ENCODE measurements at regions not wholly inside any gene's neighbourhood (a gene's known extent, or its start where the extent isn't known, plus 50 kb on each side); places are given as distances from the start of the nearest gene placed in this dataset.

DNA sequence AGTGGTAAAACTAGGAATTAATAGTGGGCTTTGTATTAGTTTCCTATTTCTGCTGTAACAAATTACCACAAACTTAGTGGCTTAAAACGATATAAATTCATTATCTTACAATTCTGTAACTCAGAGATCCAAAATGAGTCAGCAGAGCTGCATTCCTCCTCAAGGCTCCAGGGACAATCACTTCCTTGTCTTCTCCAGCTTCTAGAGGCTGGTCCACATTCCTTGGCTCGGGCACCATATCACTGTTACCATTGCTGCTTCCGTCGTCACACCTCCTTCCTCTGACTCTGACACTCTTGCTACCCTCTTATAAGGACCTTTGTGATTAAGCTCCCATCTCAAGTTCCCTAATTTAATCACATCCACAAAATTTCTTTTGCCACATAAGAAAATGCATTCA is 567.8 kb upstream of the KLHL29 start:
- Histone ChIP-seq H3K9ac (ENCODE audit: low read length) (peak overlapping the region; percentile 28), H3K4me3 (ENCODE audit: low read length) (peak overlapping the region; percentile 51), H3K36me3 (ENCODE audit: control insufficient read depth, insufficient read depth, low read length, severe bottlenecking) (no peaks in the 10 kb centered on the region), H3K27me3 (replicated peaks; ENCODE audit: control insufficient read depth, insufficient read depth, low read length) (no peaks in the 10 kb centered on the region), H3K4me1 (ENCODE audit: control insufficient read depth, insufficient read depth, low read length) (peaks cover 19% of the 10 kb centered on the region), H3K9me3 (ENCODE audit: control insufficient read depth, low read length) (no peaks in the 10 kb centered on the region)
- no peak for DNase-seq (ENCODE audit: low read depth)

DNA sequence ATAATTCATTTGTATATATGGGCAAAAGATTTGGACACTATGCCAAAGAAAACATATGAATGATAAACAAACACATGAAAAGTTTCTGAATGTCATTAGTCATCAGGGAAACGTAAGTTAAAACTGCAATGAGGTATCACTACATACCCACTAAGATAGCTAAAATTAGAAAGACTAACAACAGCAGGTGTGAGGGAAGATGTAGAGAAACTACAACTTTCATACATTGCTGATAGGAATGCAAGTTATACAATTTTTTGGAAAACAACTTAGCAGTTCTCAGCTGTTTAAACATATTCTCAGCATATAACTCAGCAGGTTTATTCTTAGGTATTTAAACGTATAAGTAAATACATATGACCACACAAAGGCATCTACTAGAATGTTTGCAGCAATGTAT is 563.5 kb upstream of the KLHL29 start:
- H3K4me1 ChIP-seq (ENCODE audit: control insufficient read depth, insufficient read depth, low read length): peaks cover 11% of the 10 kb centered on the region
- no peak overlapping the region for H3K4me3 ChIP-seq (ENCODE audit: low read length)
- DNase-seq (ENCODE audit: low read depth): no peak
- no peaks in the 10 kb centered on the region for H3K27me3 ChIP-seq (replicated peaks; ENCODE audit: control insufficient read depth, insufficient read depth, low read length)
- H3K9ac ChIP-seq (ENCODE audit: low read length): no peak overlapping the region
- no peaks in the 10 kb centered on the region for H3K9me3 ChIP-seq (ENCODE audit: control insufficient read depth, low read length)
- H3K36me3 ChIP-seq (ENCODE audit: control insufficient read depth, insufficient read depth, low read length, severe bottlenecking): no peaks in the 10 kb centered on the region

DNA sequence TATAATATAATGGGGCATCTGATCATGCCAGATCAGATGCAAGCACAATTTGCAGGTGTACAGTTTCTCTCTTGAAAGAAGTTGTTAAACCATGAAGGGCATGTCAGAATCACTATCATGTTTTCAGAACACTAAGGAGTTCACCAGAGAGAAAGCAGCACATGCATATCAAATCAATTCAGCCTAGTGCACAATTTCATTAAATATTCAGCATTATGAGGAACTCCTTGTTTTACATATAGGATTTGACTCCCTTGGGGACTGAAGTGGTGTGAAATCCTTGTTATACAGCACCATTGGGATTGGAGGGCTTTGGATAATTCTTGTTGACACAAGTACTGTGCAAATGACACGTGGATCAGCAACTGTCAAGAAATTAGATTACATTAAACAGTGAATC is 562.1 kb upstream of the KLHL29 start:
- Histone ChIP-seq H3K4me3 (ENCODE audit: low read length) (no peak overlapping the region), H3K9ac (ENCODE audit: low read length) (no peak overlapping the region), H3K9me3 (ENCODE audit: control insufficient read depth, low read length) (no peaks in the 10 kb centered on the region), H3K36me3 (ENCODE audit: control insufficient read depth, insufficient read depth, low read length, severe bottlenecking) (no peaks in the 10 kb centered on the region), H3K4me1 (ENCODE audit: control insufficient read depth, insufficient read depth, low read length) (no peaks in the 10 kb centered on the region), H3K27me3 (replicated peaks; ENCODE audit: control insufficient read depth, insufficient read depth, low read length) (no peaks in the 10 kb centered on the region)
- DNase-seq (ENCODE audit: low read depth): no peak

GRCh38 chr2:22824618-22825017 is 560.4 kb upstream of the KLHL29 start:
- no peak overlapping the region for H3K4me3 ChIP-seq (ENCODE audit: low read length)
- no peaks in the 10 kb centered on the region for H3K4me1 ChIP-seq (ENCODE audit: control insufficient read depth, insufficient read depth, low read length)
- no peaks in the 10 kb centered on the region for H3K36me3 ChIP-seq (ENCODE audit: control insufficient read depth, insufficient read depth, low read length, severe bottlenecking)
- H3K9me3 ChIP-seq (ENCODE audit: control insufficient read depth, low read length): no peaks in the 10 kb centered on the region
- no peak overlapping the region for H3K9ac ChIP-seq (ENCODE audit: low read length)
- DNase-seq (ENCODE audit: low read depth): no peak
- no peaks in the 10 kb centered on the region for H3K27me3 ChIP-seq (replicated peaks; ENCODE audit: control insufficient read depth, insufficient read depth, low read length)

DNA sequence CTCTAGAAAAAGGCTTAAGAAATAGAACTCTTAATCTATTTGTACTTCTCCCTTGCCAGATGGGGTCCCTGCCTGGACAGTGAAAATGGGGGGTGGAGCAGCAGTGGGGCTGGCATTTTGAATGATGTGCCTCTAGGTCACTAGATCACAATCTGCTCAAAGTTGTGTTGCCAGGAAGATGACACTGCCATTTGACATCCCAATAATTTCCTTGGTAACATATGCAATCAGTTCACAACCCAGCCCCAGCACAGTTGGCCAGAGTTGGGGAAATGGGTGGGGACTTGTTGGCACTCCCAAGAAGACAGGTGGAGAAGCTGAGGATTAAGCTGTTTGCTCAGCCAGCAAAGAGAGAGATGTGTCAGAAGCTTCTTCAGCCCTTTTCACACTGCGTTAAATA is 558.3 kb upstream of the KLHL29 start:
- Histone ChIP-seq H3K9ac (ENCODE audit: low read length) (no peak overlapping the region), H3K27me3 (replicated peaks; ENCODE audit: control insufficient read depth, insufficient read depth, low read length) (no peaks in the 10 kb centered on the region), H3K4me1 (ENCODE audit: control insufficient read depth, insufficient read depth, low read length) (no peaks in the 10 kb centered on the region), H3K9me3 (ENCODE audit: control insufficient read depth, low read length) (no peaks in the 10 kb centered on the region), H3K36me3 (ENCODE audit: control insufficient read depth, insufficient read depth, low read length, severe bottlenecking) (no peaks in the 10 kb centered on the region), H3K4me3 (ENCODE audit: low read length) (no peak overlapping the region)
- DNase-seq (ENCODE audit: low read depth): no peak

DNA sequence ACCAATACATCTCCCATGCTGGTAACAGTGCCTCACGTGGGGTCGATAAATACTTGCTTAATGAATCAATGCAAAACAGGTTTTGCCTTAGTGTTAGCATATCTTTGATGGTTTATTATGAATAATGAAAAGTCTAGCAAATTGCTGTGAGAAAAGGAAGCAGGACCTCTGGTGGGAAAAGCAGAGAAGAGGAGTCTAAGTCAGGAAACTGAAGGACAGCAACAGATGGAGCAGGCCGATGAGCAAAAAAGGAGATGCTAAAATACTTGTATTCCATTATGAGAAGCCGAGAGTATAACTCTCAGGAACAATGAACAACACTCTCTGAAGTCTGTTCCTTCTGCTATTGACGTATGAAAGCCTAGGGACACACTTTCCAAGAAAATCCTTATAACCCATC is 555.2 kb upstream of the KLHL29 start:
- Histone ChIP-seq H3K4me3 (ENCODE audit: low read length) (no peak overlapping the region), H3K9me3 (ENCODE audit: control insufficient read depth, low read length) (no peaks in the 10 kb centered on the region), H3K36me3 (ENCODE audit: control insufficient read depth, insufficient read depth, low read length, severe bottlenecking) (no peaks in the 10 kb centered on the region), H3K4me1 (ENCODE audit: control insufficient read depth, insufficient read depth, low read length) (no peaks in the 10 kb centered on the region), H3K9ac (ENCODE audit: low read length) (no peak overlapping the region), H3K27me3 (replicated peaks; ENCODE audit: control insufficient read depth, insufficient read depth, low read length) (no peaks in the 10 kb centered on the region)
- no peak for DNase-seq (ENCODE audit: low read depth)

GRCh38 chr2:22832196-22832595 is 552.8 kb upstream of the KLHL29 start:
- Histone ChIP-seq H3K9me3 (ENCODE audit: control insufficient read depth, low read length) (no peaks in the 10 kb centered on the region), H3K9ac (ENCODE audit: low read length) (no peak overlapping the region), H3K4me1 (ENCODE audit: control insufficient read depth, insufficient read depth, low read length) (no peaks in the 10 kb centered on the region), H3K27me3 (replicated peaks; ENCODE audit: control insufficient read depth, insufficient read depth, low read length) (no peaks in the 10 kb centered on the region), H3K4me3 (ENCODE audit: low read length) (no peak overlapping the region), H3K36me3 (ENCODE audit: control insufficient read depth, insufficient read depth, low read length, severe bottlenecking) (no peaks in the 10 kb centered on the region)
- DNase-seq (ENCODE audit: low read depth): no peak

- H3K4me3 ChIP-seq (ENCODE audit: low read length): no peak overlapping the region
- H3K9me3 ChIP-seq (ENCODE audit: control insufficient read depth, low read length): no peaks in the 10 kb centered on the region
- DNase-seq (ENCODE audit: low read depth): no peak
- H3K36me3 ChIP-seq (ENCODE audit: control insufficient read depth, insufficient read depth, low read length, severe bottlenecking): no peaks in the 10 kb centered on the region
- H3K9ac ChIP-seq (ENCODE audit: low read length): no peak overlapping the region
- H3K27me3 ChIP-seq (replicated peaks; ENCODE audit: control insufficient read depth, insufficient read depth, low read length): no peaks in the 10 kb centered on the region
- no peaks in the 10 kb centered on the region for H3K4me1 ChIP-seq (ENCODE audit: control insufficient read depth, insufficient read depth, low read length)
Observed at GRCh38 chr2:22838461-22838860, 546.5 kb upstream of the KLHL29 start.

DNA sequence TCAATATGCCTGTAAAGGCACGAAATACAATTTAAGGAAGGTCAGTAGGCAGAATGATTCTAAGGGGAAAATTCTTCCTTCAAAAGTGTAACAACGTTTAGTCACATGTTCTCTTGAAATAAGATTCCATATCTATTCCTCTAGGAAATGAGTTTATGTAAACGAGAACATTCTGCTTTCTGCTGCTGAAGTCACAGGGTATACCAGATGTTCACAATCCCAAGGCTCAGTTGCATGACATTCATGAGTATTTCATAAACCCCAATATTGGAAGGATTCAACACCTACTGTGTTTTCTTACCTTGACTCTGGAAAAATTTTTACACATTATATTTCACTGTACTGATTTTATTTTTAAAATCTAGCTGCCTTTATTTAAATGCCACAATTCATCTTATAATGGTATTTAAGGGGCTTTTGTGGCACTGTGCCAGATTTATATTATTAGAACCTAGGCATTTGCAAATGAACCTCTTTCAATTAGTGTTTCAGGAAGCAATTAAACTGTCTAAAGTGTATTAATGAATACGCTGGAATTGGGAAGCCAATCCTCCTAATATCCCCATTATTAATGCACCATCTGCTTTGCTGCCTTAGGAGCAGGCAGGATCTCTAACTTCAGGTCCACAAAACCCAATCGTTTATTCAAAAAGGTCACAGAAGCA is 542.6 kb upstream of the KLHL29 start:
- Histone ChIP-seq H3K4me3 (ENCODE audit: low read length) (no peak overlapping the region), H3K4me1 (ENCODE audit: control insufficient read depth, insufficient read depth, low read length) (no peaks in the 10 kb centered on the region), H3K36me3 (ENCODE audit: control insufficient read depth, insufficient read depth, low read length, severe bottlenecking) (no peaks in the 10 kb centered on the region), H3K27me3 (replicated peaks; ENCODE audit: control insufficient read depth, insufficient read depth, low read length) (no peaks in the 10 kb centered on the region), H3K9me3 (ENCODE audit: control insufficient read depth, low read length) (no peaks in the 10 kb centered on the region), H3K9ac (ENCODE audit: low read length) (no peak overlapping the region)
- no peak for DNase-seq (ENCODE audit: low read depth)

- Histone ChIP-seq H3K9ac (ENCODE audit: low read length) (no peak overlapping the region), H3K9me3 (ENCODE audit: control insufficient read depth, low read length) (no peaks in the 10 kb centered on the region), H3K36me3 (ENCODE audit: control insufficient read depth, insufficient read depth, low read length, severe bottlenecking) (no peaks in the 10 kb centered on the region), H3K4me3 (ENCODE audit: low read length) (no peak overlapping the region), H3K4me1 (ENCODE audit: control insufficient read depth, insufficient read depth, low read length) (no peaks in the 10 kb centered on the region), H3K27me3 (replicated peaks; ENCODE audit: control insufficient read depth, insufficient read depth, low read length) (no peaks in the 10 kb centered on the region)
- no peak for DNase-seq (ENCODE audit: low read depth)
Observed at GRCh38 chr2:22843919-22844537, 541.0 kb upstream of the KLHL29 start.

DNA sequence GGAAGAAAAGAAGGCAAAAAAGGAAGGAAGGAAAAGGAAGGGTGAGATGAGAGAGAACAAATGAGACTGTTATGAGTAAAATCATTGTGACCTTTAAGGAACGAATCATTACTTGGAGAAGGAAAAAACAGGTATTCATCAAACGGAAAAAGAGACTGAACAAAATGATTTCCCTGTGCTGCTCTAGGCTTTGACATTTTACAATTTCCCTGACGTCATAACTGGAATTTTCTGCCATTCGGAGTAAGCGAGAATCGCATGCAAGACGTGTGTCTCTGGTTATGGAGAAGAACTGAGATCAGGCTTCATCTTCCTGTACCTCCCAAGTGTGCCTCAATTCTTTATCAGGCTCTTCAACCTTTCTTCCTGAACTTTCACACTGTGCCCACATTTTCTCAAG is 534.7 kb upstream of the KLHL29 start:
- no peak for DNase-seq (ENCODE audit: low read depth)

GRCh38 chr2:22854588-22854987 is 530.4 kb upstream of the KLHL29 start:
- no peaks in the 10 kb centered on the region for H3K27me3 ChIP-seq (replicated peaks; ENCODE audit: control insufficient read depth, insufficient read depth, low read length)
- no peak overlapping the region for H3K9ac ChIP-seq (ENCODE audit: low read length)
- no peaks in the 10 kb centered on the region for H3K4me1 ChIP-seq (ENCODE audit: control insufficient read depth, insufficient read depth, low read length)
- H3K9me3 ChIP-seq (ENCODE audit: control insufficient read depth, low read length): peaks cover 9% of the 10 kb centered on the region
- no peaks in the 10 kb centered on the region for H3K36me3 ChIP-seq (ENCODE audit: control insufficient read depth, insufficient read depth, low read length, severe bottlenecking)
- no peak overlapping the region for H3K4me3 ChIP-seq (ENCODE audit: low read length)
- DNase-seq (ENCODE audit: low read depth): no peak

More for the DNA sequence above, 534.7 kb upstream of the KLHL29 start:
- Histone ChIP-seq H3K4me1 (ENCODE audit: control insufficient read depth, insufficient read depth, low read length) (no peaks in the 10 kb centered on the region), H3K9ac (ENCODE audit: low read length) (no peak overlapping the region), H3K9me3 (ENCODE audit: control insufficient read depth, low read length) (peaks cover 3% of the 10 kb centered on the region), H3K4me3 (ENCODE audit: low read length) (no peak overlapping the region), H3K36me3 (ENCODE audit: control insufficient read depth, insufficient read depth, low read length, severe bottlenecking) (no peaks in the 10 kb centered on the region), H3K27me3 (replicated peaks; ENCODE audit: control insufficient read depth, insufficient read depth, low read length) (no peaks in the 10 kb centered on the region)
